HepG2 (cell line): ENCODE measurements at regions not wholly inside any gene's neighbourhood (a gene's known extent, or its start where the extent isn't known, plus 50 kb on each side); places are given as distances from the start of the nearest gene placed in this dataset.

ENCODE experiments used
- ATAC-seq: fragments of 200-7000 bp; cut with Tn5 transposase; 3 replicates; pipeline ENCODE4 v1.9.1; 2020; ENCODE audit warnings: mild to moderate bottlenecking, moderate library complexity
- BruUV-seq: library from RNA; stranded (reverse); fragments of 400-500 nt; replicated peaks from 2 replicates; lab custom pipeline; 2021; lab: Mats Ljungman, UMichigan
- CTCF ChIA-PET: fragments of 300-600 bp; formaldehyde crosslinking; extraction: SDS; loops from one replicate; lab custom pipeline; 2021; ENCODE audit warnings: low total read pairs, inconsistent platforms, low intra/inter-chr PET ratio; lab: Yijun Ruan, JAX
- POLR2A ChIA-PET: fragments of 350-600 bp; sonication (Branson Sonifier 250); formaldehyde crosslinking; loops from one replicate; lab custom pipeline; 2020; ENCODE audit warnings: antibody characterized with exemption, inconsistent platforms; lab: Yijun Ruan, JAX
- DNase-seq: peaks from one replicate; pipeline ENCODE4 v3.0.0-alpha.2; 2015; ENCODE audit warnings: low spot score
- FAIRE-seq: peaks from 3 replicates; lab custom pipeline; 2011; peaks lifted over from hg19 to GRCh38; lab: Jason Lieb, UNC
- H2AFZ ChIP-seq: one replicate; pipeline ENCODE4 v1.6.1; 2011; ENCODE audit warnings: low read length, inconsistent platforms
- H3K27ac ChIP-seq: fragments of 300-600 bp; 3 replicates; pipeline ENCODE4 v1.8.0; 2011; ENCODE audit warnings: mixed run types, mild to moderate bottlenecking, mixed read lengths, low read length, inconsistent platforms; ENCODE audit not compliant: insufficient read depth; ENCODE audit errors: extremely low read length
- H3K27me3 ChIP-seq, 2 experiments: fragments of 200-600 bp in 1 of 2; 2 replicates in 1 of 2; 3 replicates in 1 of 2; pipeline versions ENCODE4 v1.6.0 to v1.8.0; 2011; ENCODE audit warnings: low read length in 2 of 2, mild to moderate bottlenecking in 2 of 2, moderate library complexity in 2 of 2, inconsistent platforms in 1 of 2; ENCODE audit not compliant: insufficient read depth in 2 of 2, control insufficient read depth in 1 of 2
- H3K36me3 ChIP-seq, 2 experiments: fragments of 200-600 bp in 1 of 2; replicated peaks in 1 of 2; 2 replicates in 1 of 2; 3 replicates in 1 of 2; pipeline versions ENCODE4 v1.5.1 to v1.8.0; 2011; ENCODE audit warnings: low read length in 2 of 2, inconsistent platforms in 1 of 2; ENCODE audit not compliant: insufficient read depth in 2 of 2, control insufficient read depth in 1 of 2
- H3K4me1 ChIP-seq: 2 replicates; pipeline ENCODE4 v1.5.1; 2012; ENCODE audit warnings: low read length, inconsistent platforms; ENCODE audit not compliant: insufficient read depth
- H3K4me2 ChIP-seq: 2 replicates; pipeline ENCODE4 v1.6.0; 2011; ENCODE audit warnings: low read depth, low read length, inconsistent platforms
- H3K4me3 ChIP-seq, 3 experiments: fragments of 200-600 bp in 1 of 3; sonication (generic), shearing (Covaris generic) in 1 of 3; replicated peaks in 1 of 3; 2 replicates each; pipeline ENCODE4 v1.5.1; 2011 to 2016; ENCODE audit warnings: low read length in 3 of 3, inconsistent platforms in 2 of 3, low read depth in 2 of 3, mild to moderate bottlenecking in 2 of 3, control low read depth in 1 of 3, mixed read lengths in 1 of 3; ENCODE audit not compliant: insufficient read depth in 1 of 3
- H3K79me2 ChIP-seq: one replicate; pipeline ENCODE4 v1.6.1; 2011; ENCODE audit warnings: low read length, inconsistent platforms; ENCODE audit not compliant: insufficient read depth
- H3K9ac ChIP-seq: 2 replicates; pipeline ENCODE4 v1.6.0; 2011; ENCODE audit warnings: mild to moderate bottlenecking, low read depth, low read length, inconsistent platforms; ENCODE audit not compliant: insufficient read depth
- H3K9me3 ChIP-seq: 2 replicates; pipeline ENCODE4 v1.5.1; 2012; ENCODE audit warnings: mild to moderate bottlenecking, low read length
- H4K20me1 ChIP-seq: 2 replicates; pipeline ENCODE4 v1.6.0; 2011; ENCODE audit warnings: inconsistent platforms, mild to moderate bottlenecking, low read length, moderate library complexity; ENCODE audit not compliant: insufficient read depth
- MTF2 ChIP-seq: sonication (generic); formaldehyde crosslinking; IDR thresholded peaks from 2 replicates; pipeline ENCODE4 v1.5.0; 2020; ENCODE audit warnings: missing genetic modification reagents, borderline replicate concordance
- POGZ ChIP-seq: sonication (generic); formaldehyde crosslinking; IDR thresholded peaks from 2 replicates; pipeline ENCODE4 v1.4.0; 2020; ENCODE audit warnings: mild to moderate bottlenecking, missing genetic modification reagents
- RXRA ChIP-seq: sonication (generic); formaldehyde crosslinking; IDR thresholded peaks from 2 replicates; pipeline ENCODE4 v1.5.1; 2020; ENCODE audit warnings: missing genetic modification reagents
- SMYD3 ChIP-seq: sonication (generic); formaldehyde crosslinking; IDR thresholded peaks from 2 replicates; pipeline ENCODE4 v1.8.1; 2023; ENCODE audit warnings: mild to moderate bottlenecking, missing genetic modification reagents
- SPEN ChIP-seq: sonication (generic); formaldehyde crosslinking; IDR thresholded peaks from 2 replicates; pipeline ENCODE4 v1.5.1; 2020; ENCODE audit warnings: low read depth, mild to moderate bottlenecking, missing genetic modification reagents
- SRSF1 ChIP-seq: fragments of 200-400 bp; formaldehyde crosslinking; optimal IDR thresholded peaks from 2 replicates; pipeline ENCODE3; 2017; ENCODE audit warnings: mild to moderate bottlenecking, low read depth, low read length, moderate library complexity
- ZC3H13 ChIP-seq: sonication (generic); formaldehyde crosslinking; IDR thresholded peaks from 2 replicates; pipeline ENCODE4 v1.8.1; 2023; ENCODE audit warnings: mild to moderate bottlenecking, missing genetic modification reagents, moderate library complexity
- ZFP82 ChIP-seq: sonication (generic); formaldehyde crosslinking; IDR thresholded peaks from 2 replicates; pipeline ENCODE4 v1.5.1; 2020; ENCODE audit warnings: mild to moderate bottlenecking, missing genetic modification reagents, borderline replicate concordance
- ZNF263 ChIP-seq: sonication (generic); formaldehyde crosslinking; IDR thresholded peaks from 2 replicates; pipeline ENCODE4 v1.4.0; 2020; ENCODE audit warnings: missing genetic modification reagents
- ZSCAN21 ChIP-seq: sonication (generic); formaldehyde crosslinking; IDR thresholded peaks from 2 replicates; pipeline ENCODE4 v1.8.0; 2022; ENCODE audit warnings: mild to moderate bottlenecking, missing genetic modification reagents, moderate library complexity, borderline replicate concordance
- ZSCAN31 ChIP-seq: sonication (generic); formaldehyde crosslinking; IDR thresholded peaks from 2 replicates; pipeline ENCODE4 v1.5.0; 2020; ENCODE audit warnings: low read depth, mild to moderate bottlenecking, missing genetic modification reagents
- WGBS: methylation state at CpG from one replicate; pipeline ENCODE4 v1.1.6; 2017; ENCODE audit warnings: low lambda C conversion rate; 5-methylcytosine and 5-hydroxymethylcytosine counted together
- in situ Hi-C: cut with HindIII; loops from 2 replicates; pipeline ENCODE4 v1.10.0; 2017; ENCODE audit warnings: low pct_unique_long_range_greater_than_20kb; ENCODE audit not compliant: extremely low pct_ligation_motif_present
- intact Hi-C: fragments of 100-400 bp; cut with micrococcal nuclease; formaldehyde crosslinking; loops from one replicate; pipeline ENCODE4 v1.10.0; 2022; ENCODE audit not compliant: unreplicated experiment
- TF ChIP-seq, protein P1 (sequence below): sonication (generic); formaldehyde crosslinking; IDR thresholded peaks from 2 replicates; pipeline ENCODE4 v1.5.1; 2020; ENCODE audit warnings: missing genetic modification reagents, mild to moderate bottlenecking, borderline replicate concordance
- TF ChIP-seq, protein P2 (sequence below): sonication (generic); IDR thresholded peaks from 2 replicates; pipeline ENCODE4 v1.6.1; 2016; ENCODE audit warnings: low read depth, borderline replicate concordance
- TF ChIP-seq, protein P3 (sequence below): IDR thresholded peaks from 2 replicates; pipeline ENCODE4 v1.6.1; 2016
- TF ChIP-seq, protein P4 (sequence below): sonication (generic); formaldehyde crosslinking; IDR thresholded peaks from 2 replicates; pipeline ENCODE4 v1.5.0; 2020; ENCODE audit warnings: missing genetic modification reagents
- TF ChIP-seq, protein P5 (sequence below): sonication (generic); formaldehyde crosslinking; IDR thresholded peaks from 2 replicates; pipeline ENCODE4 v1.8.0; 2022; ENCODE audit warnings: low read depth, missing genetic modification reagents
- TF ChIP-seq, protein P6 (sequence below): sonication (generic); formaldehyde crosslinking; IDR thresholded peaks from 2 replicates; pipeline ENCODE4 v1.8.0; 2022; ENCODE audit warnings: mild to moderate bottlenecking, missing genetic modification reagents, moderate library complexity

DNA sequence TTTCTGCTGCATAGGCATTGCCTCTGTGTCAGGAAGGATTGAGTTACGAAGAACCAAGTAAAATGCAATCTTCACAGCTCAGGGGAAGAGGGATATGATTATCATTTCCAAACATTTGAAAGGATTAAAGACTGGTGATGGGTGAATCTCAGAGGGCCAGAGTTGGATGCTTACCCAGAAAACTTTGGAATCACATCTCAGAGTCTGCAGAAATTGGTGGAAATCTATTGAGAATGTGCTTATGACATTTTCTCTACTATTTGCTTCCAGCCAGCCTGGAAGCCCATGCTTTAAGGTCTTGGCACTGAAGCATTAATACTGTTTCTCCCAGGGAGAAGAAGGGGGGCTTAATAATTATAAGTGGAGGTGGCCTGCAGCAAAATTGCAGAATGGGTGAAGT is 1301.4 kb upstream of the PIK3C3 start (continued):
- TF ChIP-seq ZFP82 (CRISPR knock-in tag), result no peak

DNA sequence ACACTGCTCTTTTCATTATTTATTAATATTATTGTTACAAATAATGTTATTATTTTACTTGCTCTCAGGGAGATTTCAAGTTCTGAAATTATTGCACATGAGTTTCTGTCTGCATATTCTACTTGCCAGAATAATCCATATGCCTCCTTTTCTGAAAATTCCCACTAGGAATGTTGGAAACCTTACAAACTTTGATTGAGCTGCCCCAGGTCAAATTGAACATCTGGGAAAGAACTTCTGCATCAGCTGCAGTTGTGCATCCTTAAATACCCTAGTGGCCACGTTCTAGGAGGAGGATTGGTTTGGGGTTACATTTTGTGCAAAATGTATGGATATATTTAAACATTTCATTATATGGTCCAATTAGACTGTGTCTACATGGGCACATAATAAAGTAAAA is 1302.7 kb upstream of the PIK3C3 start:
- ChIA-PET POLR2A (no interaction called here), CTCF (no interaction called here)
- in situ Hi-C loops, result no loop called here
- Histone ChIP-seq H4K20me1 (no peaks in the 10 kb centered on the region), H3K36me3 (no peaks in the 10 kb centered on the region), H3K9ac (no peak overlapping the region), H3K9me3 (no peaks in the 10 kb centered on the region), H3K27ac (no peak overlapping the region), H3K4me3 (no peak overlapping the region), H2AFZ (no peak overlapping the region), H3K4me1 (no peaks in the 10 kb centered on the region), H3K27me3 (no peaks in the 10 kb centered on the region), H3K4me2 (no peak overlapping the region), H3K79me2 (no peaks in the 10 kb centered on the region)
- 0% methylated on average over 1 of the region's 1 CpG for WGBS
- no peak for FAIRE-seq
- no peak for DNase-seq
- no TSS peak for BruUV-seq
- intact Hi-C loops, result no loop called here
- no peak for ATAC-seq
- TF ChIP-seq MTF2 (CRISPR knock-in tag) (no peak), POGZ (CRISPR knock-in tag) (no peak), ZSCAN21 (CRISPR knock-in tag) (no peak), ZNF263 (CRISPR knock-in tag) (no peak), SMYD3 (no peak), ZC3H13 (CRISPR knock-in tag) (no peak), RXRA (no peak), SPEN (CRISPR knock-in tag) (no peak), ZSCAN31 (CRISPR knock-in tag) (no peak), SRSF1 (no peak)
- TF ChIP-seq, protein P1, sequence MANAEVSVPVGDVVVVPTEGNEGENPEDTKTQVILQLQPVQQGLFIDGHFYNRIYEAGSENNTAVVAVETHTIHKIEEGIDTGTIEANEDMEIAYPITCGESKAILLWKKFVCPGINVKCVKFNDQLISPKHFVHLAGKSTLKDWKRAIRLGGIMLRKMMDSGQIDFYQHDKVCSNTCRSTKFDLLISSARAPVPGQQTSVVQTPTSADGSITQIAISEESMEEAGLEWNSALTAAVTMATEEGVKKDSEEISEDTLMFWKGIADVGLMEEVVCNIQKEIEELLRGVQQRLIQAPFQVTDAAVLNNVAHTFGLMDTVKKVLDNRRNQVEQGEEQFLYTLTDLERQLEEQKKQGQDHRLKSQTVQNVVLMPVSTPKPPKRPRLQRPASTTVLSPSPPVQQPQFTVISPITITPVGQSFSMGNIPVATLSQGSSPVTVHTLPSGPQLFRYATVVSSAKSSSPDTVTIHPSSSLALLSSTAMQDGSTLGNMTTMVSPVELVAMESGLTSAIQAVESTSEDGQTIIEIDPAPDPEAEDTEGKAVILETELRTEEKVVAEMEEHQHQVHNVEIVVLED (CRISPR knock-in tag), result no peak
- TF ChIP-seq, protein P2, sequence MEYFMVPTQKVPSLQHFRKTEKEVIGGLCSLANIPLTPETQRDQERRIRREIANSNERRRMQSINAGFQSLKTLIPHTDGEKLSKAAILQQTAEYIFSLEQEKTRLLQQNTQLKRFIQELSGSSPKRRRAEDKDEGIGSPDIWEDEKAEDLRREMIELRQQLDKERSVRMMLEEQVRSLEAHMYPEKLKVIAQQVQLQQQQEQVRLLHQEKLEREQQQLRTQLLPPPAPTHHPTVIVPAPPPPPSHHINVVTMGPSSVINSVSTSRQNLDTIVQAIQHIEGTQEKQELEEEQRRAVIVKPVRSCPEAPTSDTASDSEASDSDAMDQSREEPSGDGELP, result no peak
- TF ChIP-seq, protein P3, sequence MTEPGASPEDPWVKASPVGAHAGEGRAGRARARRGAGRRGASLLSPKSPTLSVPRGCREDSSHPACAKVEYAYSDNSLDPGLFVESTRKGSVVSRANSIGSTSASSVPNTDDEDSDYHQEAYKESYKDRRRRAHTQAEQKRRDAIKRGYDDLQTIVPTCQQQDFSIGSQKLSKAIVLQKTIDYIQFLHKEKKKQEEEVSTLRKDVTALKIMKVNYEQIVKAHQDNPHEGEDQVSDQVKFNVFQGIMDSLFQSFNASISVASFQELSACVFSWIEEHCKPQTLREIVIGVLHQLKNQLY (CRISPR knock-in tag), result no peak
- TF ChIP-seq, protein P4, sequence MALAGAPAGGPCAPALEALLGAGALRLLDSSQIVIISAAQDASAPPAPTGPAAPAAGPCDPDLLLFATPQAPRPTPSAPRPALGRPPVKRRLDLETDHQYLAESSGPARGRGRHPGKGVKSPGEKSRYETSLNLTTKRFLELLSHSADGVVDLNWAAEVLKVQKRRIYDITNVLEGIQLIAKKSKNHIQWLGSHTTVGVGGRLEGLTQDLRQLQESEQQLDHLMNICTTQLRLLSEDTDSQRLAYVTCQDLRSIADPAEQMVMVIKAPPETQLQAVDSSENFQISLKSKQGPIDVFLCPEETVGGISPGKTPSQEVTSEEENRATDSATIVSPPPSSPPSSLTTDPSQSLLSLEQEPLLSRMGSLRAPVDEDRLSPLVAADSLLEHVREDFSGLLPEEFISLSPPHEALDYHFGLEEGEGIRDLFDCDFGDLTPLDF, result no peak
- TF ChIP-seq, protein P5, sequence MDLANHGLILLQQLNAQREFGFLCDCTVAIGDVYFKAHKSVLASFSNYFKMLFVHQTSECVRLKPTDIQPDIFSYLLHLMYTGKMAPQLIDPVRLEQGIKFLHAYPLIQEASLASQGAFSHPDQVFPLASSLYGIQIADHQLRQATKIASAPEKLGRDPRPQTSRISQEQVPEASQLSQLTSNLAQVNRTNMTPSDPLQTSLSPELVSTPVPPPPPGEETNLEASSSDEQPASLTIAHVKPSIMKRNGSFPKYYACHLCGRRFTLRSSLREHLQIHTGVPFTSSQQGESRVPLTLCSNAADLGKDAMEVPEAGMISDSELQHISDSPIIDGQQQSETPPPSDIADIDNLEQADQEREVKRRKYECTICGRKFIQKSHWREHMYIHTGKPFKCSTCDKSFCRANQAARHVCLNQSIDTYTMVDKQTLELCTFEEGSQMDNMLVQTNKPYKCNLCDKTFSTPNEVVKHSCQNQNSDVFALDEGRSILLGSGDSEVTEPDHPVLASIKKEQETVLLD (CRISPR knock-in tag), result no peak
- TF ChIP-seq, protein P6, sequence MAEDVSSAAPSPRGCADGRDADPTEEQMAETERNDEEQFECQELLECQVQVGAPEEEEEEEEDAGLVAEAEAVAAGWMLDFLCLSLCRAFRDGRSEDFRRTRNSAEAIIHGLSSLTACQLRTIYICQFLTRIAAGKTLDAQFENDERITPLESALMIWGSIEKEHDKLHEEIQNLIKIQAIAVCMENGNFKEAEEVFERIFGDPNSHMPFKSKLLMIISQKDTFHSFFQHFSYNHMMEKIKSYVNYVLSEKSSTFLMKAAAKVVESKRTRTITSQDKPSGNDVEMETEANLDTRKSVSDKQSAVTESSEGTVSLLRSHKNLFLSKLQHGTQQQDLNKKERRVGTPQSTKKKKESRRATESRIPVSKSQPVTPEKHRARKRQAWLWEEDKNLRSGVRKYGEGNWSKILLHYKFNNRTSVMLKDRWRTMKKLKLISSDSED (CRISPR knock-in tag), result no peak
